Gastrocnemius medialis (tissue), 4 donors: ENCODE measurements at regions not wholly inside any gene's neighbourhood (a gene's known extent, or its start where the extent isn't known, plus 50 kb on each side); places are given as distances from the start of the nearest gene placed in this dataset.
"Not testable (repeated sequence)": the region's sequence is repeated elsewhere in the genome, so short reads cannot be mapped to it uniquely, and the experiment has no call there.

Experiments
- ATAC-seq, 2 donors: fragments of 150-250 bp; one replicate each; pipeline ENCODE4 v1.9.1; 2016
- DNase-seq, 2 donors: peaks; one replicate each; pipeline ENCODE4 v3.0.0-alpha.2; 2019
- H3K27ac ChIP-seq, 4 donors: fragments of 200-600 bp; sonication (generic); 1 replicate in 1 of 4; 2 replicates in 3 of 4; pipeline ENCODE4 v1.5.1; 2016 to 2018; ENCODE audit warnings: mild to moderate bottlenecking in 2 of 4, moderate library complexity in 1 of 4
- H3K27me3 ChIP-seq, 3 donors: fragments of 200-600 bp; sonication (generic) in 2 of 3; 1 replicate in 1 of 3; 2 replicates in 2 of 3; pipeline versions ENCODE4 v1.5.1 to v1.6.0; 2016 to 2019; ENCODE audit warnings: mild to moderate bottlenecking in 1 of 3, moderate library complexity in 1 of 3
- H3K36me3 ChIP-seq, 2 donors: fragments of 200-600 bp; sonication (generic) in 1 of 2; one replicate each; pipeline ENCODE4 v1.5.1; 2017 to 2018
- H3K4me1 ChIP-seq, 2 donors: fragments of 200-600 bp; sonication (generic) in 1 of 2; one replicate each; pipeline ENCODE4 v1.5.1; 2016 to 2017; ENCODE audit warnings: mild to moderate bottlenecking in 2 of 2
- H3K4me3 ChIP-seq, 4 donors: fragments of 200-600 bp; sonication (generic) in 3 of 4; 1 replicate in 1 of 4; 2 replicates in 3 of 4; pipeline ENCODE4 v1.5.1; 2016 to 2019; ENCODE audit warnings: mild to moderate bottlenecking in 2 of 4
- H3K9me3 ChIP-seq, 3 donors: fragments of 200-600 bp; sonication (generic) in 2 of 3; 1 replicate in 1 of 3; 2 replicates in 2 of 3; pipeline ENCODE4 v1.5.1; 2016 to 2019
- CTCF ChIP-seq, 5 experiments: fragments of 450-650 bp in 3 of 5; fragments of 200-600 bp in 2 of 5; sonication (generic) in 2 of 5; IDR thresholded peaks in 4 of 5; conservative IDR thresholded peaks in 1 of 5; 1 replicate in 4 of 5; 2 replicates in 1 of 5; pipeline ENCODE4 v1.5.1; 2016 to 2019; ENCODE audit warnings: antibody characterized with exemption in 5 of 5, mild to moderate bottlenecking in 3 of 5, moderate library complexity in 3 of 5
- POLR2A ChIP-seq, 2 donors: fragments of 450-650 bp; IDR thresholded peaks; one replicate each; pipeline ENCODE4 v1.6.1; 2017; ENCODE audit warnings: antibody characterized with exemption in 2 of 2, mild to moderate bottlenecking in 2 of 2, moderate library complexity in 2 of 2
- in situ Hi-C, 4 donors: fragments of 200-750 bp; cut with MboI; loops; one replicate each; pipeline versions ENCODE4 v1.15.0 to v1.8.0; 2017; ENCODE audit warnings: low sequenced_read_pairs in 4 of 4
- intact Hi-C: fragments of 100-400 bp; cut with DNase I; formaldehyde crosslinking; loops from one replicate; pipeline ENCODE4 v1.15.1; 2023; ENCODE audit warnings: low total_unique reads

GRCh38 chrX:112235547-112235946, 153.0 kb upstream of the TRPC5 start:
- in situ Hi-C loops: no loop called here
- TF ChIP-seq POLR2A (IDR thresholded peaks at IDR 0.05) (no peak), CTCF (IDR thresholded peaks at IDR 0.05 in 4 of 5, conservative IDR thresholded peaks at IDR 0.05 in 1 of 5) (no peak)

GRCh38 chrX:112233164-112233563, 150.6 kb upstream of the TRPC5 start:
- DNase-seq (no peak), ATAC-seq (no peak)
- intact Hi-C loops: no loop called here
- no peak for TF ChIP-seq POLR2A (IDR thresholded peaks at IDR 0.05)
- Histone ChIP-seq H3K4me1 (no peaks in the 10 kb centered on the region), H3K9me3 (no peaks in the 10 kb centered on the region), H3K27me3 (no peaks in the 10 kb centered on the region), H3K27ac (no peak overlapping the region), H3K4me3 (no peak overlapping the region), H3K36me3 (no peaks in the 10 kb centered on the region)
- in situ Hi-C loops: no loop called here

More at GRCh38 chrX:112235547-112235946, 153.0 kb upstream of the TRPC5 start:
- no peaks in the 10 kb centered on the region for H3K9me3 ChIP-seq
- no peak overlapping the region for H3K27ac ChIP-seq
- DNase-seq (no peak), ATAC-seq (no peak)
- no peak overlapping the region for H3K4me3 ChIP-seq
- H3K4me1 ChIP-seq: no peaks in the 10 kb centered on the region
- H3K27me3 ChIP-seq: no peaks in the 10 kb centered on the region
- intact Hi-C loops: no loop called here
- H3K36me3 ChIP-seq: no peaks in the 10 kb centered on the region

- H3K27ac ChIP-seq, H3K36me3 ChIP-seq, in situ Hi-C loops: not testable (repeated sequence)
Measured at GRCh38 chrX:112226795-112227194, 144.2 kb upstream of the TRPC5 start.

GRCh38 chrX:112223391-112223790, 140.8 kb upstream of the TRPC5 start:
- no peak overlapping the region for H3K4me3 ChIP-seq
- H3K36me3 ChIP-seq: no peaks in the 10 kb centered on the region
- intact Hi-C loops: no loop called here
- H3K27ac ChIP-seq: no peak overlapping the region
- in situ Hi-C loops: no loop called here
- no peak for ATAC-seq
- H3K27me3 ChIP-seq: no peaks in the 10 kb centered on the region
- TF ChIP-seq POLR2A (IDR thresholded peaks at IDR 0.05): no peak
- TF ChIP-seq CTCF (IDR thresholded peaks at IDR 0.05 in 4 of 5, conservative IDR thresholded peaks at IDR 0.05 in 1 of 5): no peak
- no peaks in the 10 kb centered on the region for H3K4me1 ChIP-seq
- no peaks in the 10 kb centered on the region for H3K9me3 ChIP-seq
- DNase-seq: no peak

More at GRCh38 chrX:112226795-112227194, 144.2 kb upstream of the TRPC5 start:
- ATAC-seq, intact Hi-C loops, H3K27me3 ChIP-seq, H3K9me3 ChIP-seq, DNase-seq, H3K4me1 ChIP-seq, H3K4me3 ChIP-seq: not testable (repeated sequence)

- intact Hi-C loops (no loop called here), in situ Hi-C loops (no loop called here)
- DNase-seq: no peak
- no peak for ATAC-seq
- TF ChIP-seq CTCF (IDR thresholded peaks at IDR 0.05 in 4 of 5, conservative IDR thresholded peaks at IDR 0.05 in 1 of 5): no peak
- no peak for TF ChIP-seq POLR2A (IDR thresholded peaks at IDR 0.05)
- Histone ChIP-seq H3K27ac (no peak overlapping the region), H3K4me3 (no peak overlapping the region), H3K4me1 (no peaks in the 10 kb centered on the region), H3K36me3 (no peaks in the 10 kb centered on the region), H3K27me3 (no peaks in the 10 kb centered on the region), H3K9me3 (no peaks in the 10 kb centered on the region)
Measured at GRCh38 chrX:112218388-112218787, 135.8 kb upstream of the TRPC5 start.

- in situ Hi-C loops (no loop called here), intact Hi-C loops (no loop called here)
- ATAC-seq (no peak), DNase-seq (no peak)
- no peaks in the 10 kb centered on the region for H3K9me3 ChIP-seq
- H3K36me3 ChIP-seq: no peaks in the 10 kb centered on the region
- TF ChIP-seq CTCF (IDR thresholded peaks at IDR 0.05 in 4 of 5, conservative IDR thresholded peaks at IDR 0.05 in 1 of 5): no peak
- H3K27ac ChIP-seq: no peak overlapping the region
- H3K27me3 ChIP-seq: no peaks in the 10 kb centered on the region
- no peaks in the 10 kb centered on the region for H3K4me1 ChIP-seq
- H3K4me3 ChIP-seq: no peak overlapping the region
Measured at GRCh38 chrX:112211459-112211858, 128.9 kb upstream of the TRPC5 start.
